GM10248 (cell line): ENCODE measurements at regions not wholly inside any gene's neighbourhood (a gene's known extent, or its start where the extent isn't known, plus 50 kb on each side); places are given as distances from the start of the nearest gene placed in this dataset.

ENCODE experiments used
- CTCF ChIA-PET: fragments of 300-600 bp; sonication (Branson Sonifier 250); formaldehyde crosslinking; extraction: SDS; loops from one replicate; lab custom pipeline; 2021; ENCODE audit warnings: antibody characterized with exemption; lab: Yijun Ruan, JAX
- POLR2A ChIA-PET: fragments of 350-650 bp; sonication (Branson Sonifier 250); formaldehyde crosslinking; extraction: SDS; loops from one replicate; lab custom pipeline; 2020; ENCODE audit warnings: antibody characterized with exemption; lab: Yijun Ruan, JAX
- DNase-seq: peaks from one replicate; pipeline ENCODE4 v3.0.0; 2012; ENCODE audit errors: extremely low spot score
- CTCF ChIP-seq: IDR thresholded peaks from 2 replicates; pipeline ENCODE4 v1.5.1; 2012; ENCODE audit warnings: mild to moderate bottlenecking, low read depth; ENCODE audit errors: extremely low read depth, missing control alignments, control extremely low read depth

- CTCF ChIA-PET, result no interaction called here
- no peak for TF ChIP-seq CTCF
These were observed 458.6 kb upstream of the PAPPA start for GRCh38 chr9:115694991-115695390.

GRCh38 chr9:115712981-115713380 lies 440.6 kb upstream of the PAPPA start:
- no peak for DNase-seq
- ChIA-PET POLR2A (no interaction called here), CTCF (no interaction called here)
- TF ChIP-seq CTCF, result no peak

More at GRCh38 chr9:115694991-115695390, 458.6 kb upstream of the PAPPA start:
- no peak for DNase-seq
- POLR2A ChIA-PET, result no interaction called here

- no peak for TF ChIP-seq CTCF
- DNase-seq, result no peak
- CTCF ChIA-PET, result no interaction called here
- POLR2A ChIA-PET, result no interaction called here
These were observed 437.9 kb upstream of the PAPPA start for GRCh38 chr9:115715666-115716065.

GRCh38 chr9:115717298-115717697 lies 436.3 kb upstream of the PAPPA start:
- TF ChIP-seq CTCF, result no peak
- ChIA-PET CTCF (no interaction called here), POLR2A (no interaction called here)
- DNase-seq, result no peak

- POLR2A ChIA-PET, result no interaction called here
- CTCF ChIA-PET, result no interaction called here
- DNase-seq, result no peak
- no peak for TF ChIP-seq CTCF
These were observed 435.8 kb upstream of the PAPPA start for GRCh38 chr9:115717711-115718173.

GRCh38 chr9:115730396-115730795 lies 423.2 kb upstream of the PAPPA start:
- ChIA-PET POLR2A (no interaction called here), CTCF (no interaction called here)
- no peak for TF ChIP-seq CTCF
- no peak for DNase-seq

- TF ChIP-seq CTCF, result no peak
- CTCF ChIA-PET, result no interaction called here
- POLR2A ChIA-PET, result no interaction called here
- DNase-seq, result no peak
These were observed 422.7 kb upstream of the PAPPA start for GRCh38 chr9:115730845-115731244.
